Activated T-cell treated with anti-CD3 and anti-CD28 coated beads, Interleukin-2, amount 50 U/mL, for 72 hours (primary cell): ENCODE measurements at regions not wholly inside any gene's neighbourhood (a gene's known extent, or its start where the extent isn't known, plus 50 kb on each side); places are given as distances from the start of the nearest gene placed in this dataset.

Experiments
- ATAC-seq, 2 donors: fragments of 150-1000 bp; cut with Tn5 transposase; replicated peaks in 1 of 2; 2 replicates each; pipeline ENCODE4 v1.10.0; 2021; ENCODE audit warnings: moderate library complexity in 2 of 2, mild to moderate bottlenecking in 1 of 2
- DNase-seq, 2 donors: peaks; one replicate each; pipeline ENCODE4 v3.0.0; 2021 to 2022; ENCODE audit warnings: mixed read lengths in 1 of 2
- H3K27ac Mint-ChIP-seq: one replicate; pipeline ENCODE4 v1.8.0; 2022; ENCODE audit warnings: mild to moderate bottlenecking, moderate library complexity, mixed read lengths
- H3K27me3 Mint-ChIP-seq: one replicate; pipeline ENCODE4 v1.8.0; 2022; ENCODE audit warnings: low read depth, mixed read lengths
- H3K36me3 Mint-ChIP-seq, 2 donors: one replicate each; pipeline ENCODE4 v1.8.0; 2022; ENCODE audit warnings: mixed read lengths in 2 of 2, mild to moderate bottlenecking in 1 of 2; ENCODE audit not compliant: insufficient read depth in 2 of 2
- H3K4me1 Mint-ChIP-seq: one replicate; pipeline ENCODE4 v1.8.0; 2022; ENCODE audit warnings: low read depth, mixed read lengths
- H3K4me3 Mint-ChIP-seq, 2 donors: one replicate each; pipeline ENCODE4 v1.8.0; 2022; ENCODE audit warnings: mild to moderate bottlenecking in 2 of 2, mixed read lengths in 2 of 2, moderate library complexity in 2 of 2
- H3K9me3 Mint-ChIP-seq, 2 donors: one replicate each; pipeline ENCODE4 v1.8.0; 2022; ENCODE audit warnings: mixed read lengths in 2 of 2

- ATAC-seq (no peak), DNase-seq (no peak)
- Mint-ChIP-seq H3K36me3 (peaks cover 0 to 2% of the 10 kb centered on the region in 2 donors), H3K4me1 (no peaks in the 10 kb centered on the region), H3K4me3 (no peak overlapping the region), H3K27ac (no peak overlapping the region), H3K9me3 (peaks cover 0 to 1% of the 10 kb centered on the region in 2 donors), H3K27me3 (no peaks in the 10 kb centered on the region)
Observed at GRCh38 chr17:11130367-11130766, 110.6 kb upstream of the SHISA6 start.

- DNase-seq (no peak), ATAC-seq (no peak)
- H3K27me3 Mint-ChIP-seq = no peaks in the 10 kb centered on the region
- H3K4me3 Mint-ChIP-seq = no peak overlapping the region
- H3K4me1 Mint-ChIP-seq = no peaks in the 10 kb centered on the region
- H3K36me3 Mint-ChIP-seq = peaks cover 0 to 2% of the 10 kb centered on the region in 2 donors
- H3K27ac Mint-ChIP-seq = no peak overlapping the region
- H3K9me3 Mint-ChIP-seq = peaks cover 8 to 9% of the 10 kb centered on the region in 2 donors
Observed at GRCh38 chr17:11122908-11123307, 118.1 kb upstream of the SHISA6 start.

GRCh38 chr17:11121341-11121985, 119.5 kb upstream of the SHISA6 start:
- H3K27me3 Mint-ChIP-seq = no peaks in the 10 kb centered on the region
- no peak overlapping the region for H3K27ac Mint-ChIP-seq
- no peaks in the 10 kb centered on the region for H3K4me1 Mint-ChIP-seq
- no peak for DNase-seq
- H3K9me3 Mint-ChIP-seq = peaks cover 8 to 9% of the 10 kb centered on the region in 2 donors
- no peak for ATAC-seq
- H3K4me3 Mint-ChIP-seq = no peak overlapping the region
- H3K36me3 Mint-ChIP-seq = peaks cover 0 to 2% of the 10 kb centered on the region in 2 donors

- H3K36me3 Mint-ChIP-seq = no peaks in the 10 kb centered on the region
- H3K27ac Mint-ChIP-seq = no peak overlapping the region
- peaks cover 2% of the 10 kb centered on the region in 2 donors for H3K9me3 Mint-ChIP-seq
- H3K27me3 Mint-ChIP-seq = no peaks in the 10 kb centered on the region
- DNase-seq (no peak), ATAC-seq (no peak)
- no peak overlapping the region for H3K4me3 Mint-ChIP-seq
- no peaks in the 10 kb centered on the region for H3K4me1 Mint-ChIP-seq
Observed at GRCh38 chr17:11109106-11109505, 131.9 kb upstream of the SHISA6 start.

- H3K27me3 Mint-ChIP-seq = no peaks in the 10 kb centered on the region
- no peaks in the 10 kb centered on the region for H3K36me3 Mint-ChIP-seq
- ATAC-seq = no peak
- DNase-seq = no peak
- H3K9me3 Mint-ChIP-seq = peaks cover 0 to 2% of the 10 kb centered on the region in 2 donors
- H3K4me3 Mint-ChIP-seq = no peak overlapping the region
- no peaks in the 10 kb centered on the region for H3K4me1 Mint-ChIP-seq
- no peak overlapping the region for H3K27ac Mint-ChIP-seq
Observed at GRCh38 chr17:11105141-11105540, 135.9 kb upstream of the SHISA6 start.

GRCh38 chr17:11097121-11097520, 143.9 kb upstream of the SHISA6 start:
- no peaks in the 10 kb centered on the region for H3K27me3 Mint-ChIP-seq
- no peak for DNase-seq
- H3K36me3 Mint-ChIP-seq = no peaks in the 10 kb centered on the region
- H3K27ac Mint-ChIP-seq = no peak overlapping the region
- H3K4me1 Mint-ChIP-seq = no peaks in the 10 kb centered on the region
- peaks cover 2 to 3% of the 10 kb centered on the region in 2 donors for H3K9me3 Mint-ChIP-seq
- H3K4me3 Mint-ChIP-seq = no peak overlapping the region
- no peak for ATAC-seq

- H3K4me1 Mint-ChIP-seq = no peaks in the 10 kb centered on the region
- ATAC-seq (no peak), DNase-seq (no peak)
- no peaks in the 10 kb centered on the region for H3K27me3 Mint-ChIP-seq
- no peak overlapping the region for H3K27ac Mint-ChIP-seq
- peaks cover 2 to 3% of the 10 kb centered on the region in 2 donors for H3K9me3 Mint-ChIP-seq
- no peak overlapping the region for H3K4me3 Mint-ChIP-seq
- no peaks in the 10 kb centered on the region for H3K36me3 Mint-ChIP-seq
Observed at GRCh38 chr17:11094331-11094730, 146.7 kb upstream of the SHISA6 start.

- no peaks in the 10 kb centered on the region for H3K4me1 Mint-ChIP-seq
- no peaks in the 10 kb centered on the region for H3K36me3 Mint-ChIP-seq
- no peaks in the 10 kb centered on the region for H3K27me3 Mint-ChIP-seq
- ATAC-seq (no peak), DNase-seq (no peak)
- H3K9me3 Mint-ChIP-seq = peaks cover 2 to 6% of the 10 kb centered on the region in 2 donors
- H3K27ac Mint-ChIP-seq = no peak overlapping the region
- no peak overlapping the region for H3K4me3 Mint-ChIP-seq
Observed at GRCh38 chr17:11086646-11087340, 154.2 kb upstream of the SHISA6 start.

- no peaks in the 10 kb centered on the region for H3K36me3 Mint-ChIP-seq
- H3K4me3 Mint-ChIP-seq = no peak overlapping the region
- DNase-seq = no peak
- no peak overlapping the region for H3K27ac Mint-ChIP-seq
- no peaks in the 10 kb centered on the region for H3K27me3 Mint-ChIP-seq
- no peaks in the 10 kb centered on the region for H3K4me1 Mint-ChIP-seq
- H3K9me3 Mint-ChIP-seq = peaks cover 2 to 6% of the 10 kb centered on the region in 2 donors
- no peak for ATAC-seq
Observed at GRCh38 chr17:11082559-11082958, 158.5 kb upstream of the SHISA6 start.

GRCh38 chr17:11081342-11081741, 159.7 kb upstream of the SHISA6 start:
- Mint-ChIP-seq H3K4me3 (no peak overlapping the region), H3K27me3 (no peaks in the 10 kb centered on the region), H3K4me1 (no peaks in the 10 kb centered on the region), H3K27ac (no peak overlapping the region), H3K36me3 (no peaks in the 10 kb centered on the region), H3K9me3 (peaks cover 2 to 3% of the 10 kb centered on the region in 2 donors)
- ATAC-seq (no peak), DNase-seq (no peak)

- ATAC-seq (no peak), DNase-seq (no peak)
- no peak overlapping the region for H3K4me3 Mint-ChIP-seq
- H3K4me1 Mint-ChIP-seq = no peaks in the 10 kb centered on the region
- no peak overlapping the region for H3K27ac Mint-ChIP-seq
- H3K36me3 Mint-ChIP-seq = peaks cover 0 to 2% of the 10 kb centered on the region in 2 donors
- no peaks in the 10 kb centered on the region for H3K9me3 Mint-ChIP-seq
- H3K27me3 Mint-ChIP-seq = no peaks in the 10 kb centered on the region
Observed at GRCh38 chr17:11077673-11078072, 163.3 kb upstream of the SHISA6 start.

- no peak overlapping the region for H3K27ac Mint-ChIP-seq
- H3K9me3 Mint-ChIP-seq = peaks cover 6% of the 10 kb centered on the region in 2 donors
- H3K36me3 Mint-ChIP-seq = peaks cover 2 to 4% of the 10 kb centered on the region in 2 donors
- DNase-seq (no peak), ATAC-seq (no peak)
- H3K4me1 Mint-ChIP-seq = no peaks in the 10 kb centered on the region
- H3K27me3 Mint-ChIP-seq = no peaks in the 10 kb centered on the region
- no peak overlapping the region for H3K4me3 Mint-ChIP-seq
Observed at GRCh38 chr17:11074451-11074850, 166.6 kb upstream of the SHISA6 start.

GRCh38 chr17:11056926-11057325, 184.1 kb upstream of the SHISA6 start:
- Mint-ChIP-seq H3K27me3 (no peaks in the 10 kb centered on the region), H3K27ac (no peak overlapping the region), H3K4me1 (no peaks in the 10 kb centered on the region), H3K4me3 (no peak overlapping the region), H3K9me3 (peaks cover 0 to 10% of the 10 kb centered on the region in 2 donors), H3K36me3 (peaks cover 0 to 3% of the 10 kb centered on the region in 2 donors)
- DNase-seq = no peak
- ATAC-seq = no peak

- Mint-ChIP-seq H3K9me3 (peaks cover 0 to 7% of the 10 kb centered on the region in 2 donors), H3K27ac (no peak overlapping the region), H3K4me1 (no peaks in the 10 kb centered on the region), H3K4me3 (no peak overlapping the region), H3K27me3 (no peaks in the 10 kb centered on the region), H3K36me3 (peaks cover 0 to 3% of the 10 kb centered on the region in 2 donors)
- DNase-seq (no peak), ATAC-seq (no peak)
Observed at GRCh38 chr17:11053846-11054245, 187.2 kb upstream of the SHISA6 start.
